ENCODE measurements at regions not wholly inside any gene's neighbourhood (a gene's known extent, or its start where the extent isn't known, plus 50 kb on each side); places are given as distances from the start of the nearest gene placed in this dataset.

- no peak for TF ChIP-seq CTCF (IDR thresholded peaks at IDR 0.05)
- TF ChIP-seq POLR2AphosphoS5 (IDR thresholded peaks at IDR 0.05): no peak
Observed at GRCh38 chr9:107693625-107694326, 204.2 kb upstream of the KLF4 start.
